ENCODE measurements at regions not wholly inside any gene's neighbourhood (a gene's known extent, or its start where the extent isn't known, plus 50 kb on each side); places are given as distances from the start of the nearest gene placed in this dataset.

DNA sequence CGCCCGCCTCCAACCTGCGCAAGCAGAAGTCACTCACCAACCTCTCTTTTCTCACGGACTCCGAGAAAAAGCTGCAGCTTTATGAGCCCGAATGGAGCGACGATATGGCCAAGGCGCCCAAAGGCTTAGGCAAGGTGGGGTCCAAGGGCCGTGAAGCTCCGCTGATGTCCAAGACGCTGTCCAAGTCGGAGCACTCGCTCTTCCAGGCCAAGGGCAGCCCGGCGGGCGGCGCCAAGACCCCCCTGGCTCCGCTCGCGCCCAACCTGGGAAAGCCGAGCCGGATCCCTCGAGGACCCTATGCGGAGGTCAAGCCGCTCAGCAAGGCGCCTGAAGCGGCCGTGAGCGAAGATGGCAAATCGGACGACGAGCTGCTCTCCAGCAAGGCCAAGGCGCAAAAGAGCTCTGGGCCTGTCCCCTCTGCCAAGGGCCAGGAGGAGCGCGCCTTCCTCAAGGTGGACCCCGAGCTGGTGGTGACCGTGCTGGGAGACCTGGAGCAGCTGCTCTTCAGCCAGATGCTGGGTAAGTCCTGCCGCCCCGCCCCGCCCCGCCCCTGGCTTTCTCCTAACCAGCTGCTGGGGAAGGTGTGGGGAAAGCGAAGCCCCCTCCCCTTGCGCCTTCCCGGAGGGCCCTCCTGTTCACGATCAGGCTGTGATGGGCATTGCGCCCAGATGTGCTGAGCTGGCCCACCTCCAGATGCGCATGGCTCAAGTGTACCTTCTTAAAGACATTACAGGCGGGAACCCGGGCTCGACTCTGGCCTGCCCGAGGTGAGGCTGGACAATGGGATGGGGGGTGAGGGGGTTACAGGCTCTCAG lies 110.2 kb downstream of the NAV1 start:
- TF ChIP-seq SNAI2 (CRISPR knock-in tag; IDR thresholded peaks at IDR 0.05) (no peak), ZFP3 (CRISPR knock-in tag; IDR thresholded peaks at IDR 0.05) (no peak), ARNTL (CRISPR knock-in tag; IDR thresholded peaks at IDR 0.05; ENCODE audit: borderline replicate concordance, low read depth) (no peak), ZFP30 (CRISPR knock-in tag; IDR thresholded peaks at IDR 0.05) (no peak)
- TF ChIP-seq, protein P1, sequence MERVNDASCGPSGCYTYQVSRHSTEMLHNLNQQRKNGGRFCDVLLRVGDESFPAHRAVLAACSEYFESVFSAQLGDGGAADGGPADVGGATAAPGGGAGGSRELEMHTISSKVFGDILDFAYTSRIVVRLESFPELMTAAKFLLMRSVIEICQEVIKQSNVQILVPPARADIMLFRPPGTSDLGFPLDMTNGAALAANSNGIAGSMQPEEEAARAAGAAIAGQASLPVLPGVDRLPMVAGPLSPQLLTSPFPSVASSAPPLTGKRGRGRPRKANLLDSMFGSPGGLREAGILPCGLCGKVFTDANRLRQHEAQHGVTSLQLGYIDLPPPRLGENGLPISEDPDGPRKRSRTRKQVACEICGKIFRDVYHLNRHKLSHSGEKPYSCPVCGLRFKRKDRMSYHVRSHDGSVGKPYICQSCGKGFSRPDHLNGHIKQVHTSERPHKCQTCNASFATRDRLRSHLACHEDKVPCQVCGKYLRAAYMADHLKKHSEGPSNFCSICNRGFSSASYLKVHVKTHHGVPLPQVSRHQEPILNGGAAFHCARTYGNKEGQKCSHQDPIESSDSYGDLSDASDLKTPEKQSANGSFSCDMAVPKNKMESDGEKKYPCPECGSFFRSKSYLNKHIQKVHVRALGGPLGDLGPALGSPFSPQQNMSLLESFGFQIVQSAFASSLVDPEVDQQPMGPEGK (CRISPR knock-in tag; IDR thresholded peaks at IDR 0.05; ENCODE audit: borderline replicate concordance): no peak
- TF ChIP-seq, protein P2, sequence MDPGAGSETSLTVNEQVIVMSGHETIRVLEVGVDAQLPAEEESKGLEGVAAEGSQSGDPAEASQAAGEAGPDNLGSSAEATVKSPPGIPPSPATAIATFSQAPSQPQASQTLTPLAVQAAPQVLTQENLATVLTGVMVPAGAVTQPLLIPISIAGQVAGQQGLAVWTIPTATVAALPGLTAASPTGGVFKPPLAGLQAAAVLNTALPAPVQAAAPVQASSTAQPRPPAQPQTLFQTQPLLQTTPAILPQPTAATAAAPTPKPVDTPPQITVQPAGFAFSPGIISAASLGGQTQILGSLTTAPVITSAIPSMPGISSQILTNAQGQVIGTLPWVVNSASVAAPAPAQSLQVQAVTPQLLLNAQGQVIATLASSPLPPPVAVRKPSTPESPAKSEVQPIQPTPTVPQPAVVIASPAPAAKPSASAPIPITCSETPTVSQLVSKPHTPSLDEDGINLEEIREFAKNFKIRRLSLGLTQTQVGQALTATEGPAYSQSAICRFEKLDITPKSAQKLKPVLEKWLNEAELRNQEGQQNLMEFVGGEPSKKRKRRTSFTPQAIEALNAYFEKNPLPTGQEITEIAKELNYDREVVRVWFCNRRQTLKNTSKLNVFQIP (CRISPR knock-in tag; IDR thresholded peaks at IDR 0.05; ENCODE audit: borderline replicate concordance, low read depth): no peak
